AG04450 (cell line): ENCODE measurements at regions not wholly inside any gene's neighbourhood (a gene's known extent, or its start where the extent isn't known, plus 50 kb on each side); places are given as distances from the start of the nearest gene placed in this dataset.

Experiments used
- CTCF ChIA-PET: fragments of 300-600, 350-600 bp; formaldehyde crosslinking; extraction: SDS; loops from one replicate; lab custom pipeline; 2022; ENCODE audit warnings: antibody characterized with exemption, inconsistent platforms; lab: Charles Lee
- POLR2A ChIA-PET: fragments of 350-600 bp; formaldehyde crosslinking; extraction: SDS; loops from one replicate; lab custom pipeline; 2021; ENCODE audit warnings: antibody characterized with exemption, inconsistent platforms; lab: Yijun Ruan, JAX
- DNase-seq: peaks from one replicate; pipeline ENCODE4 v3.0.0-alpha.2; 2011; ENCODE audit warnings: low read depth, low spot score
- H3K27ac ChIP-seq: one replicate; pipeline ENCODE4 v1.5.1; 2012; ENCODE audit warnings: low read depth, low read length, control low read depth
- H3K27me3 ChIP-seq: one replicate; pipeline ENCODE4 v1.6.0; 2012; ENCODE audit warnings: low read length; ENCODE audit not compliant: control insufficient read depth, insufficient read depth
- H3K4me3 ChIP-seq: 2 replicates; pipeline ENCODE4 v1.5.1; 2011; ENCODE audit warnings: mild to moderate bottlenecking, low read depth, low read length, control low read depth
- H3K9me3 ChIP-seq: 2 replicates; pipeline ENCODE4 v1.5.1; 2012; ENCODE audit warnings: low read length; ENCODE audit not compliant: control insufficient read depth, insufficient read depth
- TF ChIP-seq, protein P1 (sequence below): IDR thresholded peaks from 2 replicates; pipeline ENCODE4 v1.5.1; 2011; ENCODE audit warnings: low read depth, low read length, control low read depth, inconsistent platforms

DNA sequence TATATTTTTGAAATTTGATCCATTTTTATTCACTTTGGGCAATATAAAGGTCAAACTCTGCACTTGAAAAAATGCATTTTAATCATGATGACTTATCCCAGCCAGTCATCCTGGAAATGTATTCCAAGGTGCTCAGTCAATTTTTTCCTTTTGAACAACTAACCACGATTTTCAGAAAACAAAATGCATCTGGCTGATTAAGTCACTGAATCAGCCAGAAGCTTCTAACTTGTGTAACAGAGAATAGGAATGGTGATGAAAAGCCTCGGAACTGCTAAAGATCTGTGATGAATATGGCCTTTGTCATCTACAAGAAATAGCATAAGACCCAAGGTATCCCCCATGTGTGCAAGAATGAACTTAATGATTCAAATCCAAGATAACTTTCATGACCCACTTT, 572.7 kb downstream of the EPHA4 start:
- H3K4me3 ChIP-seq, result no peak overlapping the region
- TF ChIP-seq, protein P1, sequence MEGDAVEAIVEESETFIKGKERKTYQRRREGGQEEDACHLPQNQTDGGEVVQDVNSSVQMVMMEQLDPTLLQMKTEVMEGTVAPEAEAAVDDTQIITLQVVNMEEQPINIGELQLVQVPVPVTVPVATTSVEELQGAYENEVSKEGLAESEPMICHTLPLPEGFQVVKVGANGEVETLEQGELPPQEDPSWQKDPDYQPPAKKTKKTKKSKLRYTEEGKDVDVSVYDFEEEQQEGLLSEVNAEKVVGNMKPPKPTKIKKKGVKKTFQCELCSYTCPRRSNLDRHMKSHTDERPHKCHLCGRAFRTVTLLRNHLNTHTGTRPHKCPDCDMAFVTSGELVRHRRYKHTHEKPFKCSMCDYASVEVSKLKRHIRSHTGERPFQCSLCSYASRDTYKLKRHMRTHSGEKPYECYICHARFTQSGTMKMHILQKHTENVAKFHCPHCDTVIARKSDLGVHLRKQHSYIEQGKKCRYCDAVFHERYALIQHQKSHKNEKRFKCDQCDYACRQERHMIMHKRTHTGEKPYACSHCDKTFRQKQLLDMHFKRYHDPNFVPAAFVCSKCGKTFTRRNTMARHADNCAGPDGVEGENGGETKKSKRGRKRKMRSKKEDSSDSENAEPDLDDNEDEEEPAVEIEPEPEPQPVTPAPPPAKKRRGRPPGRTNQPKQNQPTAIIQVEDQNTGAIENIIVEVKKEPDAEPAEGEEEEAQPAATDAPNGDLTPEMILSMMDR, result no peak
- CTCF ChIA-PET, result no interaction called here
- no peak overlapping the region for H3K27ac ChIP-seq
- no peaks in the 10 kb centered on the region for H3K9me3 ChIP-seq
- POLR2A ChIA-PET, result no interaction called here
- DNase-seq, result no peak
- H3K27me3 ChIP-seq, result no peaks in the 10 kb centered on the region

DNA sequence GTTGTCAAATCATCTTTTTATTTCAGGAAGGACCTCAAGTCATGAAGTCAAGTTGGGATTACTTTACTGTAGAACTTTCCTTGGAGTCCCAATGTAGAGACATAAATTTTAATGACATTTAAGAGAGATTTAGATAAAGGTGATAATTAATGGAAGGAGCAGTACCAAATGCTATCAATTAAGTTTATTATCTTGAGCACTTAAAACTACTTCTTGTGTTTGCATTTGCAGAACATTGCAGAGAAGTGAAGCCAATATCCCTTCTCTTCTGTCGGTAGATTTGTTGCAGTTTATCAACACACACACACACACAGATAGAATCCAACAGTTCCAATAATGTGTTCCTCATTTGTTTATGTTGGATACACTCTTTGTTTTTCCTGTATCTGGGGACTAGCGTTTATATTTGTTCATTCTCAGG, 570.7 kb downstream of the EPHA4 start:
- no peaks in the 10 kb centered on the region for H3K9me3 ChIP-seq
- no peak overlapping the region for H3K4me3 ChIP-seq
- DNase-seq, result no peak
- ChIA-PET CTCF (no interaction called here), POLR2A (no interaction called here)
- no peak overlapping the region for H3K27ac ChIP-seq
- TF ChIP-seq, protein P1, result no peak
- no peaks in the 10 kb centered on the region for H3K27me3 ChIP-seq

DNA sequence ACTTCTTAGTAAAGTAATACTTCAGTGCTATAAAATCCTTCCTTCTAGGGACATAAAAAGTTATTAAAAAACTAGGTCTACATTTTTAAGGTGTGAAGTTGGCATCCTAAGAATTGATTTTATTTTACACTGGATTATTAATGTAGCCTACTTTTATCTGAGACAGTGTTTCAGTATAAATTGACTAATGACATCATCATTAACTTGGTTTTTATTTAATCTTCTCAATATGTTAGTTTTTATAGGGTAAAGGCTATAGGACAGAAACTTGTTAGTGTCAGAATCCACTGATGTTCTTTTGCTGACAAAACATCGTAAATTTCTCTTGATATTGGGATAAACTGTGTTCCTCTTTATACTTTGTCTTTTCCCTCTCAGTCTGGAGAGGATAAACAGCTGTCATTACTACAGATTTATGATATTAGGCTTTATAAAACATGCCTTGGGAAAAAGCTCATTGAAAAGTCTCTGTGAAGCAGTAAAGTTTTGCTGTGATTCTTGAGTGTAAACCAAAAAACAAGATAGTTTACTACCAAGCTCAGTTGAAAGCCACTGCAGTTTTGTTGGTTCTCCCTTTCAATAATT, 569.9 kb downstream of the EPHA4 start:
- TF ChIP-seq, protein P1, result no peak
- ChIA-PET POLR2A (no interaction called here), CTCF (no interaction called here)

DNA sequence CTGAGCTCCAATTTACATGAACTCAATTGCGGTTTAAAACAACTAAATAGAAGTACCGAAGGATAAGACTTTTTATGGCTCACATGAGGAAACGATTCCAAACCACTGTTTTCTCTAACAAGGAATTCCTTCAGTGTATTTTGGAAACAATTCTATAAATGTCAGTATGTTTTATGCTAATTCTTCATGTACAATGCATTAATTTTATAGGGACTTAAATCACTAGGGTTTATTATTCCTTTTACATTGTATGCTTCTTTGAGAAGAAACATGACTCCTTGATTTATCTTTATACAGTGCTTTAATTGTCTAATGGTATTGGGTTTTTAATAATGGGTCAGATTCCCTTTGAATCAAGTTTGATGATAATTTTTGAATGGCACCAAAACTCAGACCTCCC, 566.8 kb downstream of the EPHA4 start:
- Histone ChIP-seq H3K27ac (no peak overlapping the region), H3K27me3 (no peaks in the 10 kb centered on the region), H3K4me3 (no peak overlapping the region), H3K9me3 (no peaks in the 10 kb centered on the region)
- TF ChIP-seq, protein P1, result no peak
- ChIA-PET POLR2A (no interaction called here), CTCF (no interaction called here)
- no peak for DNase-seq

More for the DNA sequence above, 569.9 kb downstream of the EPHA4 start:
- H3K27me3 ChIP-seq, result no peaks in the 10 kb centered on the region
- H3K9me3 ChIP-seq, result no peaks in the 10 kb centered on the region
- no peak for DNase-seq
- H3K4me3 ChIP-seq, result no peak overlapping the region
- no peak overlapping the region for H3K27ac ChIP-seq

DNA sequence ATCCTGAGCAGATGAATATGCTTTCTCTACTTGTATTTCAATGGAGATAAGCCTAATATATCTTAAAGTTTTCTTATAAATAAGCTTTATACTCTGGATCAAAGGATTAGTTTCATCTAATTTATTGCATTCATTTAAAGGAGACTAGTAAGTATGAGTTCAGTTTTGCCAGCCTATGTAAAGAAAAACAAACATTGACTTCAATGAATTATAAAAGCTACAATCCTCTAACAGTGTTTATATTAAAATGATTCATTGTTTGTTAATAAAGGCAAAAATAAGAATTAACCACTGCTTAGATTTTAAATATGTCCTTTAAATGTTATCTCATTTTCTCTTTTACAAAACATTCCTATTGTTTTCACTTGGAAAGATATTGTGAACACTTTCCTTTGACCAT, 566.0 kb downstream of the EPHA4 start:
- POLR2A ChIA-PET, result no interaction called here
- H3K27me3 ChIP-seq, result no peaks in the 10 kb centered on the region
- no peak overlapping the region for H3K4me3 ChIP-seq
- DNase-seq, result no peak
- CTCF ChIA-PET, result interaction anchor here (1.4 kb wide), 1 partner anchor 567 kb away, joined by 4 read pairs; no protein-coding TSS in a partner anchor
- H3K27ac ChIP-seq, result no peak overlapping the region
- TF ChIP-seq, protein P1, result no peak
- H3K9me3 ChIP-seq, result no peaks in the 10 kb centered on the region
